ENCODE measurements at regions not wholly inside any gene's neighbourhood (a gene's known extent, or its start where the extent isn't known, plus 50 kb on each side); places are given as distances from the start of the nearest gene placed in this dataset.

- TF ChIP-seq REST (IDR thresholded peaks at IDR 0.05) (no peak), CTCF (IDR thresholded peaks at IDR 0.05) (no peak)
Measured at GRCh38 chr7:85274454-85274853, 87.6 kb upstream of the SEMA3D start (continued).

- ATAC-seq (no peak), DNase-seq (ENCODE audit: low read depth in 1 of 2, low spot score in 1 of 2) (no peak), FAIRE-seq (no peak)
- no peaks in the 10 kb centered on the region for H3K4me1 ChIP-seq
- no peak overlapping the region for H3K4me3 ChIP-seq
- ChIA-PET POLR2A (no interaction called here), CTCF (no interaction called here)
- TF ChIP-seq REST (IDR thresholded peaks at IDR 0.05) (no peak), PHF8 (IDR thresholded peaks at IDR 0.05; ENCODE audit: borderline replicate concordance, low read depth) (no peak), EP300 (IDR thresholded peaks at IDR 0.05) (no peak), POLR2AphosphoS2 (conservative IDR thresholded peaks at IDR 0.05; ENCODE audit: low read length) (no peak), JUNB (IDR thresholded peaks at IDR 0.05) (no peak), HOXA7 (CRISPR knock-in tag; IDR thresholded peaks at IDR 0.05) (no peak), CBX8 (IDR thresholded peaks at IDR 0.05) (no peak), MAX (IDR thresholded peaks at IDR 0.05) (no peak), HMGXB4 (CRISPR knock-in tag; IDR thresholded peaks at IDR 0.05; ENCODE audit: borderline replicate concordance) (no peak), ZSCAN20 (CRISPR knock-in tag; IDR thresholded peaks at IDR 0.05) (no peak), PBX3 (IDR thresholded peaks at IDR 0.05) (no peak), FOSL2 (IDR thresholded peaks at IDR 0.05) (no peak), FOSL2 (CRISPR knock-in tag; IDR thresholded peaks at IDR 0.05) (no peak), JUN (IDR thresholded peaks at IDR 0.05) (no peak), RNF2 (IDR thresholded peaks at IDR 0.05; ENCODE audit: borderline replicate concordance, low read depth) (no peak), ZNF302 (CRISPR knock-in tag; IDR thresholded peaks at IDR 0.05) (no peak), ZFP36 (IDR thresholded peaks at IDR 0.05; ENCODE audit: borderline replicate concordance, partially characterized antibody) (no peak), MAZ (IDR thresholded peaks at IDR 0.05; ENCODE audit: borderline replicate concordance, low read depth, low read length) (no peak), ATOH8 (CRISPR knock-in tag; IDR thresholded peaks at IDR 0.05; ENCODE audit: low read depth) (no peak)
- 29% methylated on average over 6 of the region's 6 CpGs for WGBS (ENCODE audit: missing lambda C conversion rate)
- no peak overlapping the region for H3K4me2 ChIP-seq
- no peaks in the 10 kb centered on the region for H3K9me3 ChIP-seq
- H3K27ac ChIP-seq = no peak overlapping the region
Measured at GRCh38 chr7:85262891-85263290, 76.0 kb upstream of the SEMA3D start.

Data from A549 (cell line).